ENCODE measurements at regions not wholly inside any gene's neighbourhood (a gene's known extent, or its start where the extent isn't known, plus 50 kb on each side); places are given as distances from the start of the nearest gene placed in this dataset.

GRCh38 chr7:33813331-33813730 lies 92.0 kb upstream of the BMPER start:
- DNase-seq (ENCODE audit: low read depth): peak; percentile 71

- DNase-seq (ENCODE audit: low read depth): no peak
These were observed 90.9 kb upstream of the BMPER start for GRCh38 chr7:33814400-33814799.

GRCh38 chr7:33814936-33815335 lies 90.4 kb upstream of the BMPER start:
- DNase-seq (ENCODE audit: low read depth): no peak

- no peak for DNase-seq (ENCODE audit: low read depth)
These were observed 90.0 kb upstream of the BMPER start for GRCh38 chr7:33815336-33815735.

GRCh38 chr7:33816106-33816505 lies 89.2 kb upstream of the BMPER start:
- no peak for DNase-seq (ENCODE audit: low read depth)

GRCh38 chr7:33819658-33820057 lies 85.7 kb upstream of the BMPER start:
- no peak for DNase-seq (ENCODE audit: low read depth)

GRCh38 chr7:33820206-33820605 lies 85.1 kb upstream of the BMPER start:
- DNase-seq (ENCODE audit: low read depth): no peak

- DNase-seq (ENCODE audit: low read depth): no peak
These were observed 83.4 kb upstream of the BMPER start for GRCh38 chr7:33821970-33822369.

GRCh38 chr7:33823913-33824312 lies 81.4 kb upstream of the BMPER start:
- no peak for DNase-seq (ENCODE audit: low read depth)

- no peak for DNase-seq (ENCODE audit: low read depth)
These were observed 80.4 kb upstream of the BMPER start for GRCh38 chr7:33824911-33825459.

GRCh38 chr7:33825644-33826043 lies 79.7 kb upstream of the BMPER start:
- no peak for DNase-seq (ENCODE audit: low read depth)

- DNase-seq (ENCODE audit: low read depth): no peak
These were observed 75.8 kb upstream of the BMPER start for GRCh38 chr7:33829536-33829935.

GRCh38 chr7:33831389-33832141 lies 73.8 kb upstream of the BMPER start:
- no peak for DNase-seq (ENCODE audit: low read depth)

- DNase-seq (ENCODE audit: low read depth): no peak
These were observed 73.0 kb upstream of the BMPER start for GRCh38 chr7:33832271-33832721.

GRCh38 chr7:33836797-33837355 lies 68.5 kb upstream of the BMPER start:
- no peak for DNase-seq (ENCODE audit: low read depth)

GRCh38 chr7:33837356-33837851 lies 67.9 kb upstream of the BMPER start:
- no peak for DNase-seq (ENCODE audit: low read depth)

GRCh38 chr7:33841031-33841430 lies 64.3 kb upstream of the BMPER start:
- DNase-seq (ENCODE audit: low read depth): no peak

GRCh38 chr7:33841705-33842129 lies 63.6 kb upstream of the BMPER start:
- DNase-seq (ENCODE audit: low read depth): peak; percentile 29

GRCh38 chr7:33842150-33842549 lies 63.2 kb upstream of the BMPER start:
- no peak for DNase-seq (ENCODE audit: low read depth)

- DNase-seq (ENCODE audit: low read depth): no peak
These were observed 59.3 kb upstream of the BMPER start for GRCh38 chr7:33845991-33846509.

- DNase-seq (ENCODE audit: low read depth): no peak
These were observed 56.3 kb upstream of the BMPER start for GRCh38 chr7:33849004-33849403.

- peak; percentile 25 for DNase-seq (ENCODE audit: low read depth)
These were observed 55.3 kb upstream of the BMPER start for GRCh38 chr7:33849971-33850559.

- no peak for DNase-seq (ENCODE audit: low read depth)
These were observed 54.6 kb upstream of the BMPER start for GRCh38 chr7:33850768-33851167.
